ENCODE measurements at regions not wholly inside any gene's neighbourhood (a gene's known extent, or its start where the extent isn't known, plus 50 kb on each side); places are given as distances from the start of the nearest gene placed in this dataset.
A peak's percentile ranks its signal among the peaks of the same experiment; 100 is the strongest.
"Not testable (repeated sequence)": the region's sequence is repeated elsewhere in the genome, so short reads cannot be mapped to it uniquely, and the experiment has no call there.

DNA sequence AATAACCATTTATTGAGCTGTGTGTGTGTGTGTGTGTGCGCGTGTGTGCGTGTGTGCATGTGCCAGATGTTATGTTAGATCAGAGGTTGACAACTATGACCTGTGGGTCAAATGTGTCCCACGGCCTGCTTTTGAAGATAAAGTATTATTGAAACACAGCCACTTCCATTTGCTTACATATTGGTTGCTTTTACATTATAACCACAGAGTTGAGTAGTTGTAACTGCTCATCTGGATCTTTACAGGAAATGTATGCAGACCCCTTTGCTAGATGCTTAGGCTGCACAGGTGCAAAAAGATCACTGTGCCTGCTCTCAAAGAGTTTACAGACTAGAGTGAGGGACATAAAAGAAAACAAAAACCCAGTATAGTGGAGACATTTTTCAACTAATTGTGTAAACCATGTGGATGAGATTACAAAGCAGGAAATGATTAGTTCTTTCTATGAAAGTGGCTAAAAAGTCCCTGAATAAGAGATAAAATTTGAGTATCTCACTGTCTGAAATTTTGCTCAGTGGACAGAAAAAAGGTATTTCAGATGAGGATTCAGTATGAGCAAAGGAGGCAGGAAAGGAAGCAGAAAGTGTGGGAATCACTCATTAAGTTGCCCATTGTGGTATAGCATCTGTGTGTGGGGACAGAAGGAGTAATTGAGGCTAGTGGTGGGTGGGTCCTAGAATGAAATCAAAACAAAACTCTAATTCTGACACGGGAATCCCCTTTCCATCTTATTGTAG lies 188.4 kb downstream of the PAH start:
- DNase-seq (ENCODE audit: low spot score), result no peak

DNA sequence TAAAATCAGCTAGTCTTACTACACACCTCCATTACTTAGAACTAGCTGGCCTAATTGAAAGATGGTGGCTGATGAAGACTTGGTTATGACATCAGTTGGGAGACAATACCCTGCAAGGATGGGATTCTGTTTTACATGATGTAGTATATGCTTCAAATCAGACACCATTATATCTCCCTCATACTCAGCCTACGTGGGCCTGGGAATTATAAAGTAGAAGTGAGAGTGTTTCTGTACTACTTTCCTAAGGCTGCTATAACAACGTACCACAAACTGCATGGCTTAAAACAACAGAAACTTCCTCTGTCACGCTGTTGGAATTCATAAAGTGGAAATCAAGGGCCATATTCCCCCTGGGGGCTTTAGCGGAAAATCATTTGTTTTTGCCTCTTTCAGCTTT lies 190.4 kb downstream of the PAH start:
- no peak for DNase-seq (ENCODE audit: low spot score)

DNA sequence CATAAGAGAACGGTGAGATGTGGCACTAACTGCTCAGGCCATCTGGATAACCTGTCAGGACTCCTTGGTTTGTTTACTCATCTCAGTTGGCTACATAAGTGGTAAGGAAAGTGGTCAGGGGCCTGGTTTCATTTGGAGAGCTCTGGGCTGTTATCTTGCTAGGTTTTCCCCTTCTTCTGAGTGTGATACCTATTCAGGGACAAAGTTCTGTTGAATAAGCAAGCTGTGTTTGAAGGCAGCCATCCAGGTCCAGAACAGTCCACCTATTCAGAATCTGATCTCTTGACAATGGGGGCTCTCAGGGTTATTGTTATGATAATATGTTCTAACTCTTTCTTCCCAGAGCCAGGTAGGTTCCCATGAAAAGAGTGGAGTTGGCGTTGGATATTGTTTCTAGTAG lies 194.9 kb downstream of the PAH start:
- no peak for DNase-seq (ENCODE audit: low spot score)

DNA sequence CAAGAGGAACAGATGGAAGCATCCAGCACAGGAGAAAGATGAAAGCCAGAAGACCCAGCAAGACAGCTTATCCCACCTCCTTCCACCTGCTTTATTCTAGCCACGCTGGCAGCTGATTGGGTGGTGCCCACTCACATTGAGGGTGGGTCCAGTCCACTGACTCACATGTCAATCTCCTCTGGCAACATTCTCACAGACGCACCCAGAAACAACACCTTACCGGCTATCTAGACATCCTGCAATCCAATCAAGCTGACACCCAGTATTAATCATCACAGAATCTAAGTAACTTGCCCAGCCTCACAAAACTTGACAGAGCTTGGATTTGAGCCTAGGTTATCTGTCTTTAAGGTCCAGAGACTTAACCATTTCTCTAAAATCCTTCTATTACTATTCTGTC lies 208.9 kb downstream of the PAH start:
- DNase-seq (ENCODE audit: low spot score), result no peak

DNA sequence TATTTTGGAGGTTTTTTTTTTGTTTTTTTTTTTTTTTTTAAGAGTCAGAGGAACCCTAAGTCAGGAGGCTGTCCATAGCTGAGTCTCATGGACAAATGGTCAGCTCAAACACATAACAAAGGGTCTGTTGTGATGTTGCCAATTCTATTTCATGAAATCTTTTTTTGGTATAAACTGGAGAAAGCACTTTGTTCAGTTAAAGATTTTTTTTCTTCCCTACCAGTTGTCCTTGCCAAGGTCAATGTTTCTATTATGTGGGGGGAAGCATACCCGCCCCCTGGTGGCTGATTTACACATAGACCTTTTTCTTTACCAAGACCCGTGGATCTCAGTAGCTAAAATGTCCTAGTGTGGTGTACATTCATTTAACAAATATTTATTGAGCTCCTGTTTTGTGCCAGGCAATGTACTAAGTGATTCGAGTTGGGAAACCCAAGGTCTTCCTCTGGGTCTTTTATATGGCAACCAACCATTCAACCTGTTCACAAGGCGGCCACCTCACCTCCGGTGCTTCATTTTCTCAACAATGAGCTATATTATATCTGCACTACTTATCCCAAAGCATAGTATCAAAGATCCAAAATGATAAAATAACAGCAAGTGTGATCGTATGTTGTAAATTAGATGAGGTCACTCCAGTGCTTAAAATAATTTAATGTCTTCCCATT lies 214.5 kb downstream of the PAH start:
- DNase-seq (ENCODE audit: low spot score), result peak; percentile 47

DNA sequence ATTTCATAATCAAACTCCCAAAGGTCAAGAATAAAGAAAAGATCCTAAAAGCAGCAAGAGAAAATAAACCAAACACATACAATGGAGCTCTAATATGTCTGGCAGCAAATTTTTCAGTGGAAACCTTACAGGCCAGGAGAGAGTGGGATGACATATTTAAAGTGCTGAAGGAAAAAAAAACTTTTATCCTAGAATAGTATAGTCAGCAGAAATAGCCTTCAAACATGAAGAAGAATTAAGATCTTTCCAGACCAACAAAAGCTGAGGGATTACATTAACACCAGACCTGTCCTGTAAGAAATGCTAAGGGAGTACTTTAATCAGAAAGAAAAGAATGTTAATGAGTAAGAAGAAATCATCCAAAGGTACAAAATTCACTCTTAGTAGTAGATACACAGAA lies 215.7 kb upstream of the IGF1 start:
- DNase-seq (ENCODE audit: low spot score), result no peak

DNA sequence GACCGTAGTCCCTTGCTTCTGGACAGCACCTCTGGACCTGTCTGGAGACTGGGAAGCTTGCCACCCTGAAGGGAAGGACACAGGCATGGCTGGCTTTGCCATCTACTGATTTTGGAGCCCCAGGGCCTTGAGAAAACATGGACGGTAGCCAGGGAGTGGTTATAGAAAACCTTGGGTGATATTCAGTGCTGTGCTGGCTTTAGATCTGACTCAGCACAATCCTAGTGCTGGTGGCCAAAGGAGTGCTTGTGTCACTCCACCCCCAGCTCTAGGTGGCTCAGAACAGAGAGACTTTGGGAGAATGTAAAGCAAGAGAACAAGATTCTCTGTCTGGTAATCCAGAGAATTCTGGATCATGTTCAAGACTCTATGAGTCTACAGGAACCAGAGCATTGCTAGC lies 214.5 kb upstream of the IGF1 start:
- DNase-seq (ENCODE audit: low spot score), result no peak

DNA sequence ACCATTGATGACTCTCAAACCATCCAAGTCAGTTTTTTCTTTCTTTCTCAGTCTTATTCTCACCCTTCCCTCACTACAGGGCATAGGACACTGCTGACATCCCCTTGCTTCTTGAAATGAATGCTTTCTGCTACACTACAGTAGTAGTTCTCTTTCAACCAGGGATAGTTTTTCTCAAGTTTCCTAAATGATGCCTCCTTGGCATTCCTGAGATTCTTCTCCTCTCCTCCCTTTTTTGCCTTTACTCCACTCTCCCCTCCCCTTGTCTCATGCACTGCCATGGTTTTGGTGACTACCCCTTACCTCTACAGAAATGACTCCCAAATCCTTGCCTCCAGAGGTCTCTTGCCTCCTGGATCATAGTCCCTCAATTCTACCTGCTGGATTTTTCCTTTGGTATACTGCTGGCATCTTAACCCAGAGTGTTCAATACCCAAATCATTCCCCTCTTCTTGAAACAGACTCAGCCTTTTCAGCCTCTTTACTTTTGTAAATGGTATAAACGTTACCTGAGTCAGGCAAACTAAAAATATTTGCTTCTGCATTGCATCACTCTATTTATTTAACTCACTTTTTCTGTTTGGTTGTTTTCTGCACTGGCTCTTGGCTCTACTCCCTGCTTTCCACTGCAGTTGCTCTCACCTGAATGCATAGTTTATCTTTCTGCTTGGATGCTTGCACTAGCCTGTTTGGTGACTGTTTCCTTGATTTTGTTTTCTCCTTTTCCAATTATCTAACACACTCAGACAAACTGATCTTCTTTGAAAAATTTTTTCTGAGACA lies 211.6 kb upstream of the IGF1 start:
- DNase-seq (ENCODE audit: low spot score), result no peak

DNA sequence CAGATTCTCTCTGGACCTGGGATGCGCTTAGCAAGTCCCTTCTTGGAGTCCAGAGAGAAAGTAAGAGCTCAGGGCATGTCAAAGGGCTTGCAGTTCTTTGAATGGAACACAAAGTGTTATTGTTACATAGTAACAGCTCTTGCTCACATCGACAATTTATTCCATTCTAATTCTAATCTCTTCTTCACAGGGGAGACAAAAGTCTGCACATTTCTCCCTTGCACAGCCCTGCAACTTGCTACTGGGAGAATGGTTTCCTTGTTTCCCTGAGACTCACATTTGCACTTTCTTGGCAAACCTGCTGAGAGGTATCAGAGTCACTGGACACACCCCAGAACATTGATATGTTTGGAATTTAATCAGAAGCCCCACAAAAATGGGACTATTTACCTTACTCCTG lies 209.9 kb upstream of the IGF1 start:
- DNase-seq (ENCODE audit: low spot score), result no peak

DNA sequence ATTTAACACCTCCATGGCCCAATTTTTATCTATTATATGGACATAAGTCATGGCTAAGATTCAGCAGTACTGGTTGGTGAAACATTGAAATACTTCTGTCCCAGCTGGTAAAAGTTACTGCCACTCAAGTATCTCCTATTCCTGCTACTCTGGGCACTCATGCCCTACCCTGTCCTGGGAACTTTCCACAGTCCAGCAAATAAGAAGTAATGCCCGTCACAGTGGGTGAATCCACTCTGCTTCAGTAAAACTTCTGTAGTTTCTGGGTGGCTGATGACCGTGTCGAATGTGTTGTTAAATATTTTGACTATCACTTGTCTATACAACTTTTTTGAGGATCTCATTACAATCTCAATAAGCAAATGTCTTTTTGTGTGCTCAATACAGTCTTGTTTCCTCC lies 209.3 kb upstream of the IGF1 start:
- DNase-seq (ENCODE audit: low spot score), result no peak

DNA sequence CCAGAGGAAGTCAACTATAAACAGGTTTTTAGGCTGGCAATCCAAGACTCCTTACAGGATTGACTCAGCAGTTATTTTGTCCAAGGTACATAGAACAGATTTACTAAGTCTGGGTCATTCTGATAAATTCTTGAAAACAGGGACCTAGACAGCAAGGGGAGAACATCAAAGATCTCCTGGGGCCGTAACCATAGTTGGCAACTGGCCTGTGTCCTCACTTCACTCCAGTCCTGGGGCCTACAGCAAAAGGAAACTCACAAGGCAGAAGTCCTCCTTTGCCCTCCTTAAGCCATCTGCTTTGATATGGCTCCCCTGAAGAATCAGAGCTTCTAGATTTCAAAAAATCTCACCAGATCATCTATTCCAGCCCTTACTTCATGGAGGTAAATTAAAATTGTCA lies 207.2 kb upstream of the IGF1 start:
- no peak for DNase-seq (ENCODE audit: low spot score)

DNA sequence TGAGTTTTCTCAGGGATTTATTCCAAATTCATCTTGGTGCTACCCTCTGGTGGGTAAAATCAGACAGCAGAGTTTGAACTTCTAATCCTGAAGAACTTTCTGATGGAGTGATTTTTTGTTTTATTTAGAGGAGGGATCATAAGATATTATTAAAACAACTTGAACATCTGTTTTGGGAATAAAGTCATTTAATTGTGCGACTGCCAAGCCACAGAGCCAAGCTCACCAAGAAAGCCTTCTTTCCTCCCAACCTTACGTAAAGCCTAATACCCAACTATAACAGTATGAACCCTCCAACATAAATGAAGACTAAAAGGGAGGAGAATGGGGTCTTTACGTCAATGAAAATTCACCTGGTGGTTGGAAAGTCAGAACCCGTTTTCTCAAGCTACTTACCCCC lies 205.5 kb upstream of the IGF1 start:
- no peak for DNase-seq (ENCODE audit: low spot score)

DNA sequence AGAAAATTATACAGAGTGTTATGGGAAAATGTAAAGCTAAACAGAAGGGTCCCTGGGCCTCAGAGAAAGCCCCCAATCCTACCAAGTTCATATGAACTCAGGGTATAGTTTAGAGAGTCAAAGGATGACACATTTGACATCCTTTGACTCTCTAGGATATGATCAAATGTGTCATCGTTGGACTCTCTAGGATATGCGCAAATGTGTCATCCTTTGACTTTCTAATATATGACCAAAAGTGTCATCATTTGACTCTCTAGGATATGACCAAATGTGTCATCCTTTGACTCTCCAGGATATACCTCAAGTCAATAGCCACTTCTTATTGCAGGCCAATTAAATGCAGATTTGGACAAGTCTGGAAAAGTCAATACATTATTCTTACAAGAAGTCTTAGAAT lies 204.8 kb upstream of the IGF1 start:
- no peak for DNase-seq (ENCODE audit: low spot score)

DNA sequence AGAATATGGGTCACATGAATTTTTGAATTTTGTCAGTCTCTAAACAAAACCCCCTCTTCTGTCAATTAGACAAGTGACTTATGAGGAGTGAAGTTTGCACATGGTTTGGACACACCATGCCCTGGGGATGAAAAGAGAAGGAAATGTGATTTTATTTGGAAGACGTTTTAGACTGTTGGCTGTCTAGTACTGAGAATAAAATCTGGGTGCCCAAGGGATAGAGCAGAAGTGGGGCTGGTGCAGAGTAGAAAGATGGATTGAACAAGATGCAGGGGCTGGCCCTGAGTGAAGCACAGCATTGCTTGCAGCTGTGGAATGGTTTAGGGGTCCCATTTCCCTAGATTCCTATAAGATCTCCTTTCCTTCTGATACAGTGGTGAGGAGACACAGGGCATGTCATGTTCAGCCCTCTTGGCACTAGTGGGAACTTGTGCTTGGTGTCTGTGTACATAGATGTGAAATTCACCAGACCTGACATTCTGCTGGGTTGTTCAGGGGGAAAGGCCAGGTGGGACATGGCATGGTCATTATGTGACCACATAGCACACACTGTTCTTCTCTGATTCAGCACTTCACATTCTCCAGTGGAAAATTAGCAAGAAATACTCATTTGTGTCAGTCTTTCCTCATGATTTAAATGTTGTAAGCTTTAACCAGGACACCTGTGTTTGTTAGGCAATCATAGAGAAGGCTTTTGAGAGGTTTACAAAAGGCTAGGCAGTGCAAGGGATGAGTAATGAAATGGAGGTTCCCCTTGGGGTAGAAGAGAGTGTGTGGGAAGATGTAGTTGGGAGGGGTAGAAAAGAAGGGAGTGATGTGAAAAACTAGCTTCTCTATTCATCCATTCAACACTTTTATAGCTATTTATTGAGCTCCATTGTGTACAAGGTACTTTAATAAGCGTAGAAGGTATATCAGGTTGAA lies 202.3 kb upstream of the IGF1 start:
- DNase-seq (ENCODE audit: low spot score), result no peak

DNA sequence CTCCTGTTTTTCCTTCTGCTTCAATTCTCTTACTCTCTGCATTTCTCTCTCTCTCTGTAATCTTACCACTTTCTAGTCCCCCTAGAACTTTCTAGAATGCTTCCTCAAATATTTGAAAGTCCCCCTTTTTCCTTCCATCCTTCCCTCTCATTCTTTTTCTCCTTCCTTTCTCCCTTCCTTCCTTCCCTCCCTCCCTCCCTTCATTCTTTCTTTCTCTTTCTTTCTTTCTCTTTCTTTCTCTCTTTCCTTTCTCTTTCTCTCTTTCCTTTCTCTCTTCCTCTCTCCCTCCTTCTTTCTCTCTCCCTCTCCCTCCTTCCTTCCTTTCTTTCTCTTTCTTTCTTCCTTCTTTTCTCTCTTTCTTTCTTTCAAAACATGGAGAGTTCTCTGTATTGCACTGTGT lies 201.4 kb upstream of the IGF1 start:
- no peak for DNase-seq (ENCODE audit: low spot score)

DNA sequence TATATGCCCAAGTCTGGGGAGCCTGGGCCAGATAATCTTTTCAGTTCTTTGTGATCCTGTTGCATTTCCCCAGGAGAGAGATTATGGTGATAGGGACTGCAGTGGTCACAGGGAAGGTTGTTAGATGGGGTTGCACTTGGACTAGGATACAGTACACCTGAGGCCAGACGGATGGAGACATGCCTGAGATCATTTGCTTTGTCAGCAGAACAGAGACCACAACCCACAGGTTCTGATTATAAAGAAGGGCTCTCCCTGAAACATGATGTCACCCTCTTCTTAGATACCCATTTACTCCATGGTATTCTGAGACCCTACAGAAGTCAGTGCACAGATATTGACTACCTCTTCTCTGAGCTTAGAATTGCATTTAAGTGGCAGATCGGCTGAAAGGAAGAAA lies 200.9 kb upstream of the IGF1 start:
- DNase-seq (ENCODE audit: low spot score), result no peak

DNA sequence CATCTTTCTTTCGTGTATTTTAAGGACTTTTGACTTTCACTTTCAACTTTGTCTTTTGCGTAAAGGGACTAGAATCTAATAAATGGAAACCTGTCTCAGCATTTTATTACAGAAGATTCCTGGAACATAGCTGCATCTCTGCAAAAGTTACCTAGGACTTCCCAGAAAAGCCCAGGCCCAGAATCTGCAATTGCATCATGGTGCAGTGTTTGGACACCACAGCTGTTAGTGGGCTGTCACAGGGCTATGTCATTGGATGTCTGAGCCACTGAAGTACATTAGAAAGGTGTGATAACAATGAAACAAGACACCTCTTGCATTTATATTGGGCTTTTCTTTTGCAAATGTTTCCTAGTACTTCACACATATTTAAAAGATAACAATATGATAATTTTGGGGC lies 199.9 kb upstream of the IGF1 start:
- DNase-seq (ENCODE audit: low spot score), result no peak

DNA sequence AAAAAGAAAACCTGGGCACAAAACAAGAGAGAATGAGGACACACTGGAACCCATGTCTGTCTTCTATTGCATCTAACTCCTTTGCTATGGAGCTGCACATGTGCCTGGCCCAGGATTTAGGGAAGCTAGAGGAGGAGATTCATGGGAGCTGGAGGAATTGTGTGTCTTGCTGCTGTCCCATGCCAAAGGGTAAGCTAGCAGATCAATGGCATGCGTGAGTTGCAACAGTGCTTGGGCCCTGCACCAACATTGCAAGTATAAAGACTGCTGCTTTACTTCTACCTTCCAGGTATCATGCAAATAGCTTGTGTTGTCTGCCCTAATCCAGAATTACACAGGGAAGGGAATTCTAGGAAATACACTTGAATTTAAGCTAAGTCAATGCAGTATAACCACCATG lies 196.4 kb upstream of the IGF1 start:
- DNase-seq (ENCODE audit: low spot score), result no peak

DNA sequence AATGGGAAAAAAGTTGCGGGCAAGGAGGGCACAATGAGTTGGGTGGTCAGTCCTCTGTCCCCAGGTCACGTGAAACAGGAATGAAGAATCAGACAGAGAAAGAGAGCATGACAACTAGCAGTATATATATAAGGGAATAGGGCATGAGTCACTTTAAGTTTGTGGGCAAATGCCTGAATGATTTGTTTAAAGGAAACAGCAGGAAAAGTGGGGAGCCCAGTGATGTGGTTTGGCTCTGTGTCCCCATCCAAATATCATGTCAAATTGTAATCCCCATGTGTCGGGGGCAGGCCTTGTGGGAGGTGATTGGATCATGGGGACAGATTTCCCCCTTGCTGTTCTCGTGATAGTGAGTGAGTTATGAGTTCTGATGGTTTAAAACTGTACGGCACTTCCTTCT lies 195.3 kb upstream of the IGF1 start:
- no peak for DNase-seq (ENCODE audit: low spot score)

DNA sequence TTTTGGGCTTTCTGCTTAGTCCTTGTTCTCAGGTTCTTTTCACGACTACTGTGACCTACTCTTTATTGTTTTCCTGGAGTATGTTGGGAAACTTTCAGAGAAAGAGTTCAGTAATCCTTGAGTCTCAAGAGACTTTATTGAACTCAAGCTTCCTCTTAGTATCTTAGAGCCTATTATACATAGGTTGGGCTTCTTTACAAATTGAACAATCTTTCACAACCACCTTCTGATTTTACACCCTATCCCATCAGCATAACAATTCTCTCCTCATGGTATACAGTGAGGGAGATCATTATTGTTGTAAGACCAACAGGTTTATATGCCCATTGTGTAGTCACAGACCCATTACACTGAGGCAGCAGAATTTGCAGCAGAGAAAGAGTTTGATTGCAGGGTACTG lies 193.2 kb upstream of the IGF1 start:
- no peak for DNase-seq (ENCODE audit: low spot score)

DNA sequence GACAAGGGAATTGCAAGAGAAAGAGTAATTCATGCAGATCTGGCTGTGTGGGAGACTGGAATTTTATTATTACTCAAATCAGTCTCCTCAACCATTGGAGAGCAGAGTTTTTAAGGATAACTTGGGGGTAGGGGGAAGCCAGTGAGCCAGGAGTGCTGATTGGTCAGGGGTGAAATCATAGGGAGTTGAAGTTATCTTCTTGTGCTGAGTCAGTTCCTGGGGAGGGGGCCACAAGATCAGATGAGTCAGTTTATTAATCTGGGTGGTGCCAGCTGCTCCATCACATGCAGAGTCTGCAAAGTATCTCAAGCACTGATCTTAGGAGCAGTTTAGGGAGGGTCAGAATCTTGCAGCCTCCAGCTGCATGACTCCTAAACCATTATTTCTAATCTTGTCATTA lies 191.8 kb upstream of the IGF1 start:
- not testable (repeated sequence) for DNase-seq (ENCODE audit: low spot score)

DNA sequence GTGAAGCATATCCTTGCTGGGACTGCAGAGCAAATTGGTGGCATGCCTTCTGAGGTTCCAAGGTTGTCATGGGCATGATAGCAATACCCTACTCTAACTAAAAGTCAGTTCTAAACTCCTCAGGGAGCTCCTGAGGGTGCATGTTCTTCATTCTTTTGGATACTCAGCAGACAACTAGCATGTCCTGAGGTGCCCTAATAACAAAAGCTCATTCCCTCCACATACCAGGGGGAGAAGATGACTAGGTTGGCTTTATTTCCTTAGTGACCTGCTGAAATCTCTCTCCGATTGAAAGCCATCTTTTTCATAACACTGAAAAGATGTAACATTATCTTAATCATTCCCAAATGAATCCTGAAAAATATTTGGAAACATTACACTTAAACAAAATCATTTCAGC lies 188.7 kb upstream of the IGF1 start:
- no peak for DNase-seq (ENCODE audit: low spot score)

All from HT-29 (cell line).